Inferior parietal cortex (tissue), 1 donor: ENCODE measurements at regions not wholly inside any gene's neighbourhood (a gene's known extent, or its start where the extent isn't known, plus 50 kb on each side); places are given as distances from the start of the nearest gene placed in this dataset.

Source experiments
- DNase-seq: peaks from one replicate; pipeline ENCODE4 v3.0.0-alpha.2; 2016; ENCODE audit errors: extremely low spot score

DNA sequence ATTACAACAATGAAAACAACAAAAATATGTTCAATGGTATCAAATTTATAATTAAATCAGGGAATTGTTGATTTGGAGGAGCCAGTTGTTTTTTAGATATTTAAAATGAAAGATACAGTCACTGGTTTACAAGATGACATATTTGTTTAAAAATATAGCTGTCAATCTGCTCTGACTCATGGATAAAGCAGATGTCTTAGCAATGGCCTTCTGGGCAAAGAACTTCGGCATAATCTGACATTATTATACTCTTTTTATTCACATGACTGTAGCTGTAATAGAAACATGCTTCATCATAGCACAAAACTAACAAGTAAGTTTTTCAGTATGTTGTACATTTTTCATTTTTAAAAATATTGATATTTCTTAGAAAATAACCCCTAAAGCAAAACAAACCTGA, 267.4 kb downstream of the CENPW start:
- DNase-seq: no peak

DNA sequence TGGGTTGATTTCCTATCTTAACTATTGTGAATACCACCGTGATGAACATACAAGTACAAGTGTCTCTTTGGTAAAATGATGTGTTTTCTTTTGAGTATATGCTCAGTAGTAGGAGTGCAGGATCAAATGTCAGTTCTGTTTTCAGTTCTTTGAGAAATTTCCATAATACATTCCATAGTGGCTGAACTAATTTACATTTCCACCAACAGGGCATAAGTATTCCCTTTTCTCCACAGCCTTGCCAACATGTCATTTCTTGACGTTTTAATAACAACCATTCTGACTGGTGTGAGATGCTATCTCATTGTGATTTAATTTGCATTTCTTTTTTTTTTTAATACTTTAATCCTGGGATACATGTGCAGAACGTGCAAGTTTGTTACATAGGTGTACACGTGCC, 268.8 kb downstream of the CENPW start:
- no peak for DNase-seq

DNA sequence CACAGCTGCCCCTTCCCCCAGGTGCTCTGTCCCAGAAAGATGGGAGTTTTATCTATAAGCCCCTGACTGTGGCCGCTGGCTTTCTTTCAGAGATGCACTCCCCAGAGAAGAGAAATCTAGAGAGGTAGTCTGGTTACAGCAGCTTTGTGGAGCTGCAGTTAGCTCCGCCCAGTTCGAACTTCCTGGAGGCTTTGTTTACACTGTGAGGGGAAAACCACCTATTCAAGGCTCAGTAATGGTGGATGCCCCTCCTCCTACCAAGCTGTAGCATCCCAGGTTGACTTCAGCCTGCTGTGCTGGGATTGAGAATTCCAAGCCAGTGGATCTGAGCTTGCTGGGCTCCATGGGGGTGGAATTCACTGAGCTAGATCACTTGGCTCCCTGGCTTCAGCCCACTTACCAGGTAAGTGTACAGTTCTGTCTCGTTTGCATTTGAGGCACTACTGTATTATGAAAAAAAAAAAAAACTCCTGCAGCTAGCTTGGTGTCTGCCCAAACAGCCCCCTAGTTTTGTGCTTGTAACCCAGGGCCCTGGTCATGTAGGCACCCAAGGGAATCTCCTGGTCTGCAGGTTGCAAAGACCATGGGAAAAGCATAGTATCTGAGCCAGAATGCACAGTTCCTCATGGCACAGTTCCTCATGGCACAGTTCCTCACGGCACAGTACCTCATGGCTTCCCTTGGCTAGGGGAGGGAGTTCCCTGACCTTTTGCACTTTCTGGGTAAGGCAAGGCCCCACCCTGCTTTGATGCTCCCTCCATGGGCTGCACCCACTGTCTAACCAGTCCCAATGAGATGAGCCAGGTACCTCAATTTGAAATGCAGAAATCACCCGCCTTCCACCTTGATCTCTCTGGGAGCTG, 275.0 kb downstream of the CENPW start:
- DNase-seq: no peak

DNA sequence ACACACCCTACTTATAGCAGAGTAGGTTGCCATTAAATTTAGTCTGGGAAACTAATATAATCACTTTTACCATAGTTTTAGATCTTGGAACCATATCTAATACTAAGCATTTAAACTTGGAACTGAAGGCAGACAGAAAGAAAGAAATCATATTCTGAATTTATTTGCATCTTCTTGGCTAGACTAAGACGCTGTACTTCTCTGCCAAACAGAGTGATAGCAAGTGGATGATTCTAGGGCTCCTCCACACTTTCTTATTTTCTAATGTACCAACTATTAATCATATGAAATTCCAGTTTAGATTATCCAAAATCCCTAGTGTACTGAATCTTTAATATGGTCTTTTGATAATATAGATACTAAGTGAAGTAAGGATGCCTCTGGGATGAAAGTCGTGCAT, 277.0 kb downstream of the CENPW start:
- DNase-seq: no peak

DNA sequence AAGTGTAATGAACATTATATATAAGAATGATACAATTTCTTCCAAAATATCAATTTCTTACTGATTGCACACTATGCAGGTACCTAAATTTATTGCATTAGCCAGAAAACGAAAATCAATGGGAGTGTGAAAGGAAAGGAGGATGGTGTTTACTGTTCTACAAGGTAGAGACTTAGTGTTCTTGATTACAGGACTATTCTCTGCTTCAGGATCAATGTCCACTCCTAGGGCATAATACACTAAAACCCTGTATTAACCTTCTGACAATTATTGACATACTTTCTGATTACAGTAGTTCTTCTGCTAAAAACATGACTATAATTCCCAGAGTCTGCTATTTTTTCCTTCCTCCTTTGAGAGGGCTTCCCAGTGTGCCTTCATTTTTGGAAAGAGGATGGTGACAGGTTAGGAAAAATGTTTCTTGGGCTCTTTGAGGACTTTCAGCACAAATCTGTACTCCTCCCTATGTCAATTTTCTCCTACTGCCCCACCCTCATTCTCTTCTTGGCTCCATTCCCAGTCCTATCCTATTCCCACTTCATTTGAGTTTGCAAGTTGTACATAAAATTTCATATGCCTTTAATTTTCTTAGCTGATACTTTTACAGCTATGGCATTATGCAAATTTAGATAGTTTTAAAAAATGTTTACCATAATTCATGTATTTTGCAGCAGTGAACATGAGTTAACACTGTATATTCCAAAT, 278.9 kb downstream of the CENPW start:
- no peak for DNase-seq

GRCh38 chr6:126620719-126621118, 280.8 kb downstream of the CENPW start:
- no peak for DNase-seq

DNA sequence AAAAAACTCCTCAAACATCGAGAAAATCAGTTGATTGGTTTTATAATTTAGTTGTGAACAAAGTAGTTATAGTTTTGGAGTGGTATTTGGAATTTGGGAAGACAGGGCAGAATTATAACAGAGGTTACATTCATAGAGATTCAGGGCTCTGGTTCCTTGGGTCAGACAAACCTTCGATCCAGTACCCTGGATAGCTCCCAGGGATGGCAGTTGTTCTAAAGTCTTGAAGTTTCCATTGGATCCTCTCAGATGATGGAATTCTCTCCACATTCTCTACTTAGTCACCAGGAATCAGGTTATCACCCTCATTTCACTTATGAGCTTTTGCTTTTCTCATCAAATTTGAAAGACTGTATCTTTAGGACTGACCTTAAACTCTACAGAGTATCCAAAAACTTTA, 285.1 kb downstream of the CENPW start:
- no peak for DNase-seq

DNA sequence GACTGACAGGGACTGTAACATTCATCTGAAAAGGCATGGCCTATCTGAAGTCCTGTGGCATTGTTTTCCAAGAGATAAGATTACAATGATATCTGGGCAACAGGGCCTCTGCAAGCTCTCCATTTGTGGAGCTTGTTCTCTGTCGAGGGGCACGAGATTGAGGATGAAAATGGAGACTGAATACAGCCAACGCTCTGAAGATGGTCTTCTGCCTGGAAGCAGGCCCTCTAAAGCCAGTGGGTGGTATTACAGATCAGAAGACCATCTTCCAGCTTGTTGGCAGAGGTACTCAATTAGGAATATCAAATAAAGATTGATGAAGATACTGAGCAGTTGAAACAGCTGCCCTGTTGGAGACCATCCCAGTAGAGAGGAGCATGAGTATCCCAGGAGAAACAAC, 288.2 kb downstream of the CENPW start:
- DNase-seq: no peak

GRCh38 chr6:126631363-126631762, 291.4 kb downstream of the CENPW start:
- DNase-seq: no peak

DNA sequence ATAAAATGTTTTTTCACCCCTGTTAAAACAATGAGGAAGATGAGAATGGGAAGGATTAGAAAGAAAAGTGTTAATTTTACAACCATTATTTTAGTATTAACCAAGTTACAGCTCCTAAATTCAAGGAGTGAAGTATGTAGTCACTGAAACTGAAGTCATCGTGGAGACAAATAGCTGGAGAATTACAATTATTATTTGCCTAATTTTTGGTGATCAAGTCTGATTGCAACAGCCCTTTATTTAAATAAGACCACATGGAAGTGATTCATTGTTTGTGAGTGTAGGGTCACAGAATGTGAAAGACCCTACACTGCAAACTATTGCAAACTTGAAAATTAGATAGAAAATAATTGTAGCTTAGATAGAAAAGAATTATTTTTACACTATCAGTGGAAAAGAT, 292.4 kb downstream of the CENPW start:
- DNase-seq: no peak

DNA sequence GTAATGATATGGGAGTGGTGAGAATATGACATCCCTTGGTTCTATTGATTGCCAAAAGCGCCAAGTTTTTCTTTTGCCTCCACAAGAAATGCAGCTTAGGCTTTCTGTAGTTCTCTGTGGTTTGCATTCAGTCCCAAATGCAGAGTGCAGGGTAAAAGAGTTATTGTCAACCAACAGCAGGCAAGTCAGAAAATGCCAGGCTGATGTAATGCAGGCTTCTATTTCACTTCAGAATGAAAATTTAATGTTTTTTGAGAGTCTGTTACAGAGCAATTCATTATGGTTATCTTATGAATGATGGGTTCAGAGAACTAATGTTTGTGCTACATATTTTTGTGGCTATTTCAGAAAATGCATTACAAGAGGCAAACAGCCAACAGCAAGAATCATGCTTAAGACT, 293.5 kb downstream of the CENPW start:
- DNase-seq: no peak

DNA sequence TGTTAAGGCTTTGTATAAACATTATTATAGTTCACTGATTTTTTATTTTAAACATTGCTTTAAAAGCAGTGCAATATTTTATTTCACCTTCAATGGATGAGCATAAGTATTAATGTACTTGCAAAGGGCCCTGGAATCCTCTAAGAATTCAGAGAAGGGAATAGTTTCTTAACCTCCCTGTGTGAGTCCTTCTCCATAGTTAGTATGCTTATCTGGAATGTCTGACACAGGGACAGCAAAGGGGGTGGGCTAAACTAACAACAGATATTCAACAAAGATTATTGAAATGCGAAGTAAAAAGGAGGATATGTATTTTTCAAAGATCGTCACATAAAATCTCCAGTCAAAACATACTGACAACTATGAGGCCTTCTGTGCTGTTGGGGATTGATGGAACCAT, 300.4 kb downstream of the CENPW start:
- DNase-seq: no peak

- no peak for DNase-seq
Measured at GRCh38 chr6:126640921-126641320, 301.0 kb downstream of the CENPW start.

GRCh38 chr6:126641641-126642040, 301.7 kb downstream of the CENPW start:
- DNase-seq: no peak

DNA sequence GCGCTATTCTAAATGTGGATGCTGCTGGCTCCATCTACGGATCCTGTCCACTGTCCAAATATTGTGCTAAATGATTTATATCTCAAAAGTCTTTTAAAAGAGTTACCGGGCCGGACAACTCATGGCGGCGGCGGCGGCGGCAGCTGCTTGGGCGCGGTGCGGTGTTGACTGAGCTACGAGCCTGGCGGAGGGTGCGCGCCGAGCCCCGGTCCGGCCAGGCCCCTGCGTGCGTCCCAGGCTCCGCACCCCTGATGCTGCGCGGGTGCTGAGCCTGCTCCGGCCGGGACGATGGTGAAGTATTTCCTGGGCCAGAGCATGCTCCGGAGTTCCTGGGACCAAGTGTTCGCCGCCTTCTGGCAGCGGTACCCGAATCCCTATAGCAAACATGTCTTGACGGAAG, 303.4 kb downstream of the CENPW start:
- no peak for DNase-seq

- DNase-seq: no peak
Measured at GRCh38 chr6:126650931-126651330, 311.0 kb downstream of the CENPW start.

GRCh38 chr6:126657561-126658175, 317.8 kb downstream of the CENPW start:
- no peak for DNase-seq

- no peak for DNase-seq
Measured at GRCh38 chr6:126660376-126660775, 320.5 kb downstream of the CENPW start.

GRCh38 chr6:126661646-126662045, 321.7 kb downstream of the CENPW start:
- DNase-seq: no peak

- no peak for DNase-seq
Measured at GRCh38 chr6:126662966-126663365, 323.1 kb downstream of the CENPW start.

GRCh38 chr6:126664271-126664670, 324.4 kb downstream of the CENPW start:
- no peak for DNase-seq

- DNase-seq: no peak
Measured at GRCh38 chr6:126665551-126665950, 325.6 kb downstream of the CENPW start.

DNA sequence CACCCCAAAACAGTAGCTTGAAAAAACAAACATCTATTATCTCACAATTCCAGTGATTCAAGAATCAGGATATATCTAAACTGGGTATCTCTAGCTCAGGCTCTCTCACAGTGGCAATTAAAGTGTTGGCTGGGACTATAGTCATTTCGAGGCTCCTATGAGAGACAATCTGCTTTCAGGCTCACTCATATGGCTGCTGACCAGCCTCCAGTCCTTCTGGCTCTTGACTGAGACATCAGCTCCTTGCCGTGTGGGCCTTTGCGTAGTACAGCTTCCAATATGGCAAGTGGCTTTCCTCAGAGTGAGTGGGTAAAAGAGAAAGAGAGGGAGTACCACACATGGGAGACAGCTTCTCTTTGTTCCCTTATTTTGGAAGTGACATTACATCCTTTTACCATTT, 327.2 kb downstream of the CENPW start:
- no peak for DNase-seq
